WTC11 (cell line): ENCODE measurements at regions not wholly inside any gene's neighbourhood (a gene's known extent, or its start where the extent isn't known, plus 50 kb on each side); places are given as distances from the start of the nearest gene placed in this dataset.

Experiments
- HMGA2 ChIP-seq: fragments of 250-450 bp; sonication (Bioruptor Pico); IDR thresholded peaks from 2 replicates; pipeline ENCODE4 v1.4.0; 2021; ENCODE audit warnings: mild to moderate bottlenecking, moderate library complexity
- JUN ChIP-seq: sonication (generic); formaldehyde crosslinking; IDR thresholded peaks from 2 replicates; pipeline ENCODE4 v1.8.0; 2023; ENCODE audit warnings: mild to moderate bottlenecking, missing genetic modification reagents
- KAT7 ChIP-seq: sonication (generic); formaldehyde crosslinking; IDR thresholded peaks from 2 replicates; pipeline ENCODE4 v1.8.1; 2023; ENCODE audit warnings: missing genetic modification reagents, mild to moderate bottlenecking, borderline replicate concordance
- SP1 ChIP-seq: sonication (generic); formaldehyde crosslinking; conservative IDR thresholded peaks from 2 replicates; pipeline ENCODE4 v1.8.1; 2022; ENCODE audit warnings: missing genetic modification reagents
- TF ChIP-seq, protein P1 (sequence below): fragments of 200-600 bp; IDR thresholded peaks from 2 replicates; pipeline ENCODE4 v1.8.0; 2022; ENCODE audit warnings: antibody characterized with exemption
- TF ChIP-seq, protein P2 (sequence below): sonication (generic); formaldehyde crosslinking; IDR thresholded peaks from 2 replicates; pipeline ENCODE4 v1.8.1; 2022; ENCODE audit warnings: missing genetic modification reagents, borderline replicate concordance

DNA sequence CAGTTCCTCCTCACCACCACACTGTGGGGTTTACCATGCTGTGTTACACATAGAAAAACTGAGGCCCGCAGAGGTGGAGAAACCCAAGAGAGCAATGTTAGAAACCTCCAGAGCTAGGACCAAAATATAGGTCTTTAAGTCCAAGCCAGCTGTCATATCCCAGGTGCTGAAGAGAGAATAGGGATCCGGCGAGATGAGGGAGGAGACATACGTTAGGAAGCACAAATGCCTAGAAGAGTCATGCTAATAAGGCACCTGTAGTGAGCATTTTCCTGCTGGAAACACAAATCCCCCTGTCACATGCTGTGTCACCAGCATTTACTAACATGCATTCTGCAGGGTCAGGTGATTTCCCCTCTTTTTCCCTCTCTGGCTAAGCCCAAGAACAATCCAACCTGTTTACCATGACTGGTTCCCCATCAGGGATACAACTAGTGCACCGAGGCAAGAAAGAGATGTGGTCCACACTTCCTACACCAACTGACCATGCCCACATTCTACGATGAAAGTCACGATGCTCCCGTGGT lies 168.6 kb upstream of the CAMK1G start:
- TF ChIP-seq KAT7 (CRISPR knock-in tag) (no peak), HMGA2 (CRISPR knock-in tag) (no peak), JUN (no peak), SP1 (CRISPR knock-in tag) (no peak)
- TF ChIP-seq, protein P1, sequence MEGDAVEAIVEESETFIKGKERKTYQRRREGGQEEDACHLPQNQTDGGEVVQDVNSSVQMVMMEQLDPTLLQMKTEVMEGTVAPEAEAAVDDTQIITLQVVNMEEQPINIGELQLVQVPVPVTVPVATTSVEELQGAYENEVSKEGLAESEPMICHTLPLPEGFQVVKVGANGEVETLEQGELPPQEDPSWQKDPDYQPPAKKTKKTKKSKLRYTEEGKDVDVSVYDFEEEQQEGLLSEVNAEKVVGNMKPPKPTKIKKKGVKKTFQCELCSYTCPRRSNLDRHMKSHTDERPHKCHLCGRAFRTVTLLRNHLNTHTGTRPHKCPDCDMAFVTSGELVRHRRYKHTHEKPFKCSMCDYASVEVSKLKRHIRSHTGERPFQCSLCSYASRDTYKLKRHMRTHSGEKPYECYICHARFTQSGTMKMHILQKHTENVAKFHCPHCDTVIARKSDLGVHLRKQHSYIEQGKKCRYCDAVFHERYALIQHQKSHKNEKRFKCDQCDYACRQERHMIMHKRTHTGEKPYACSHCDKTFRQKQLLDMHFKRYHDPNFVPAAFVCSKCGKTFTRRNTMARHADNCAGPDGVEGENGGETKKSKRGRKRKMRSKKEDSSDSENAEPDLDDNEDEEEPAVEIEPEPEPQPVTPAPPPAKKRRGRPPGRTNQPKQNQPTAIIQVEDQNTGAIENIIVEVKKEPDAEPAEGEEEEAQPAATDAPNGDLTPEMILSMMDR = no peak
- TF ChIP-seq, protein P2, sequence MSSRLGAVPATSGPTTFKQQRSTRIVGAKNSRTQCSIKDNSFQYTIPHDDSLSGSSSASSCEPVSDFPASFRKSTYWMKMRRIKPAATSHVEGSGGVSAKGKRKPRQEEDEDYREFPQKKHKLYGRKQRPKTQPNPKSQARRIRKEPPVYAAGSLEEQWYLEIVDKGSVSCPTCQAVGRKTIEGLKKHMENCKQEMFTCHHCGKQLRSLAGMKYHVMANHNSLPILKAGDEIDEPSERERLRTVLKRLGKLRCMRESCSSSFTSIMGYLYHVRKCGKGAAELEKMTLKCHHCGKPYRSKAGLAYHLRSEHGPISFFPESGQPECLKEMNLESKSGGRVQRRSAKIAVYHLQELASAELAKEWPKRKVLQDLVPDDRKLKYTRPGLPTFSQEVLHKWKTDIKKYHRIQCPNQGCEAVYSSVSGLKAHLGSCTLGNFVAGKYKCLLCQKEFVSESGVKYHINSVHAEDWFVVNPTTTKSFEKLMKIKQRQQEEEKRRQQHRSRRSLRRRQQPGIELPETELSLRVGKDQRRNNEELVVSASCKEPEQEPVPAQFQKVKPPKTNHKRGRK = no peak
